Ascending aorta (tissue), 2 donors: ENCODE measurements at regions not wholly inside any gene's neighbourhood (a gene's known extent, or its start where the extent isn't known, plus 50 kb on each side); places are given as distances from the start of the nearest gene placed in this dataset.

Experiments used
- DNase-seq, 2 donors: peaks; one replicate each; pipeline ENCODE4 v3.0.0-alpha.2; 2019; ENCODE audit warnings: low spot score in 2 of 2
- H3K27ac ChIP-seq, 2 donors: fragments of 200-600 bp; sonication (generic); one replicate each; pipeline ENCODE4 v1.5.1; 2016 to 2017; ENCODE audit warnings: mild to moderate bottlenecking in 1 of 2
- H3K27me3 ChIP-seq: fragments of 200-600 bp; sonication (generic); one replicate; pipeline ENCODE4 v1.5.1; 2017
- H3K36me3 ChIP-seq, 2 donors: fragments of 200-600 bp; sonication (generic); one replicate each; pipeline ENCODE4 v1.5.1; 2016
- H3K4me1 ChIP-seq, 2 donors: fragments of 200-600 bp; sonication (generic); one replicate each; pipeline ENCODE4 v1.5.1; 2016 to 2017; ENCODE audit warnings: mild to moderate bottlenecking in 1 of 2
- H3K4me3 ChIP-seq, 2 donors: fragments of 200-600 bp; sonication (generic); one replicate each; pipeline ENCODE4 v1.5.1; 2016 to 2017; ENCODE audit warnings: mild to moderate bottlenecking in 1 of 2
- H3K9me3 ChIP-seq, 2 donors: fragments of 200-600 bp; sonication (generic); one replicate each; pipeline ENCODE4 v1.5.1; 2016
- intact Hi-C: fragments of 100-400 bp; cut with DNase I; formaldehyde crosslinking; loops from one replicate; pipeline ENCODE4 v1.15.1; 2023
- TF ChIP-seq, protein P1 (sequence below), 3 experiments: fragments of 200-600 bp in 2 of 3; fragments of 450-650 bp in 1 of 3; sonication (generic) in 2 of 3; IDR thresholded peaks; one replicate each; pipeline ENCODE4 v1.5.1; 2016 to 2019; ENCODE audit warnings: antibody characterized with exemption in 3 of 3, mild to moderate bottlenecking in 1 of 3, moderate library complexity in 1 of 3

DNA sequence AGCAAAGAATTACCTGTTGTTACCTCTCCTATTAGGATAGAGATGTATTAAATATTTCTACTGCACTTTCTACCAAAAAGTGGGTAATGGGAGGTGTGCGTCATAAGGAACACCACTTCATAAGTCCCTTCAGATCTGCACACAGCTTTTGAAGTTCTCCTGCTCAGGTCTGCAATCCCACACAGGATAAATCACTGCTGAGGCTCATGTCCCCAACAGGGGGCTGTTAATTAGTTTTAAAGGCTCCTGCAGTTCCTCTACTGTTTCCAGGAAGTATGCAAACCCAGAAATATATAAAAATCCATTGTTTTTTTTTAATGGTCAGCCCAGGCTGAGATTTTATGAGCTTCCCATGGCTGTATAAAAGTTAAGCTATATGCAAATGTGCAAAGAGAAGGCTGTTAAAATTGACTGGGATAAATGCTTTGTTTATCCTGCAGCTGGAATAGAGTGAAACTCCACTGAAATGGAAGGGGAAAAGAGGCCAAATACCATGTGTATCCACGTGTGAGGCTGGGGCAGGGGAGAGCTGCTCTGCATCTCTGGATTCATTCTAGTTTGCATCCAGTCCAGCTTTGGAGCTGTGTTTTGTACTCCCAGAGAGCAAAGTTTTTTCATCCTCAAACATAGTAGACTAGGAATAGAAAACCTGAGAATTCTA is 903.7 kb downstream of the TDRD15 start:
- no peaks in the 10 kb centered on the region for H3K9me3 ChIP-seq
- no peaks in the 10 kb centered on the region for H3K4me1 ChIP-seq
- no peak overlapping the region for H3K4me3 ChIP-seq
- H3K36me3 ChIP-seq: no peaks in the 10 kb centered on the region
- no peaks in the 10 kb centered on the region for H3K27me3 ChIP-seq
- intact Hi-C loops: no loop called here
- TF ChIP-seq, protein P1, sequence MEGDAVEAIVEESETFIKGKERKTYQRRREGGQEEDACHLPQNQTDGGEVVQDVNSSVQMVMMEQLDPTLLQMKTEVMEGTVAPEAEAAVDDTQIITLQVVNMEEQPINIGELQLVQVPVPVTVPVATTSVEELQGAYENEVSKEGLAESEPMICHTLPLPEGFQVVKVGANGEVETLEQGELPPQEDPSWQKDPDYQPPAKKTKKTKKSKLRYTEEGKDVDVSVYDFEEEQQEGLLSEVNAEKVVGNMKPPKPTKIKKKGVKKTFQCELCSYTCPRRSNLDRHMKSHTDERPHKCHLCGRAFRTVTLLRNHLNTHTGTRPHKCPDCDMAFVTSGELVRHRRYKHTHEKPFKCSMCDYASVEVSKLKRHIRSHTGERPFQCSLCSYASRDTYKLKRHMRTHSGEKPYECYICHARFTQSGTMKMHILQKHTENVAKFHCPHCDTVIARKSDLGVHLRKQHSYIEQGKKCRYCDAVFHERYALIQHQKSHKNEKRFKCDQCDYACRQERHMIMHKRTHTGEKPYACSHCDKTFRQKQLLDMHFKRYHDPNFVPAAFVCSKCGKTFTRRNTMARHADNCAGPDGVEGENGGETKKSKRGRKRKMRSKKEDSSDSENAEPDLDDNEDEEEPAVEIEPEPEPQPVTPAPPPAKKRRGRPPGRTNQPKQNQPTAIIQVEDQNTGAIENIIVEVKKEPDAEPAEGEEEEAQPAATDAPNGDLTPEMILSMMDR (IDR thresholded peaks at IDR 0.05): no peak
- no peak overlapping the region for H3K27ac ChIP-seq
- no peak for DNase-seq

DNA sequence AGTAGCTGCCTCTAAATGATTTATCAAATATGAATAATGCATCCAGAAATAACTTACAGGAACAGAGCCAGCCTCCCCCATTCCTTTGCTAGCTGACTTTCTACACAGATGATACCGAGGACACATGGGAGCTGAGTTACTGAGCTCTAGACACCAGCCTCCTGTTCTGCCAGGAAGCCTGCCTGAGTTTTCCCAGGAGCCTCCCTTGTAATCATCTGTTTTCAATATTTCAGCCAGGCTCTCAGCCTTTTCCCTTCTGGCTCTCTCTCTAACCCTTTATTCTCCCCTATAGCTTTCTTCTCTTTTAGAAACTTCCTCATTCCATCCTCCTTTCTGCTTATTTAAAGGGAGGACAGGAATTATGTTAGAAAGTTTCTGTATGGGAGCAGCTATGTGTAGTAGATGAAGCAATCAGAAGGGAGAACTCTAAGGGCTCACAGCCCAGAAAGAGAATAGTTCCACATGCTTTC is 911.6 kb downstream of the TDRD15 start:
- Histone ChIP-seq H3K9me3 (no peaks in the 10 kb centered on the region), H3K36me3 (no peaks in the 10 kb centered on the region), H3K27me3 (no peaks in the 10 kb centered on the region), H3K4me1 (no peaks in the 10 kb centered on the region), H3K4me3 (no peak overlapping the region), H3K27ac (no peak overlapping the region)
- TF ChIP-seq, protein P1 (IDR thresholded peaks at IDR 0.05): no peak
- intact Hi-C loops: no loop called here
- DNase-seq: no peak

GRCh38 chr2:22037274-22037673 is 913.5 kb downstream of the TDRD15 start:
- H3K9me3 ChIP-seq: no peaks in the 10 kb centered on the region
- no peak for DNase-seq
- H3K4me1 ChIP-seq: no peaks in the 10 kb centered on the region
- TF ChIP-seq, protein P1 (IDR thresholded peaks at IDR 0.05): no peak
- H3K36me3 ChIP-seq: no peaks in the 10 kb centered on the region
- no peak overlapping the region for H3K4me3 ChIP-seq
- no peaks in the 10 kb centered on the region for H3K27me3 ChIP-seq
- intact Hi-C loops: no loop called here
- no peak overlapping the region for H3K27ac ChIP-seq

- TF ChIP-seq, protein P1 (IDR thresholded peaks at IDR 0.05): no peak
- no peaks in the 10 kb centered on the region for H3K27me3 ChIP-seq
- intact Hi-C loops: no loop called here
- H3K4me1 ChIP-seq: no peaks in the 10 kb centered on the region
- no peaks in the 10 kb centered on the region for H3K36me3 ChIP-seq
- DNase-seq: no peak
- H3K9me3 ChIP-seq: no peaks in the 10 kb centered on the region
- H3K27ac ChIP-seq: no peak overlapping the region
- no peak overlapping the region for H3K4me3 ChIP-seq
Observed at GRCh38 chr2:22043784-22044183, 920.0 kb downstream of the TDRD15 start.

DNA sequence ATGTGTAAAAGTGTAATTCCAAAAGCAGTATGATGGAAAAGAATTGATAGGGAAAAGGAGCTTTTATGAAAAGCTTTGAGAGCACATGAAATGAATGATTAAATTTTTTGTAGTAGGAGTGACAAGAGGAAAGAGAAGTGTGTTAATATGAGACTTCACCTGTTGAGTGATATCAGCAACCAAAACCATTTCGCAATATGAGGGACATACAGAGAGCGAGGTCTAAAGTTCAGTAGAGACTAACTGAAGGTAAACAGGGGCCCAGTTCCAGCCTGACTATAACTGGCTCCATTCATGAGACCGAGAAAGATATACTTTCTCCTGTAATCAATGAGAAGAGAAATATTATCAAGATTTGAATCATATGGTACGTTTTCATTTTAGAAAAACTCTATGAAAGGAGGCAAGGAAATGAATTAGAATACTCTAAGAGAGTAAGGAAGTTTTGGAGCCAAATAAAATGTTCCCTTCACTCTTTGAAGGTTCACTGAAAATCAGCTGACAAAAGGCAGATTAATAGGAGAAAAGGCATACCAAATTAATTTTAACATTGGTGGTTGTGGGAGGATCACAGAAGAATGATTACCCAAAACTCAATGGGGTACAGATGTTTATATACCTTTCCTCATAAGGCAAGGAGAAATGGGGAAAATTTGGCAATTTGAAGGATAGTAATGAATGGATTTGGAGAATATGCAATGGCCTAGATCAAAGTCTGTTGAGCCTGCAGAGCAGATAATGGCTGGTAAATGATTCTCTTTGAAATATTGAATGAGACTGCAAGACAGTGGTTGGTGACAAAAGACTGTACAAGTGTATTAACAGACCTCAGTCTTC is 932.2 kb downstream of the TDRD15 start:
- TF ChIP-seq, protein P1 (IDR thresholded peaks at IDR 0.05): no peak
- Histone ChIP-seq H3K27ac (no peak overlapping the region), H3K9me3 (no peaks in the 10 kb centered on the region), H3K36me3 (no peaks in the 10 kb centered on the region), H3K4me1 (no peaks in the 10 kb centered on the region), H3K4me3 (no peak overlapping the region), H3K27me3 (no peaks in the 10 kb centered on the region)
- intact Hi-C loops: no loop called here
- DNase-seq: no peak
